K562 (cell line): ENCODE measurements at regions not wholly inside any gene's neighbourhood (a gene's known extent, or its start where the extent isn't known, plus 50 kb on each side); places are given as distances from the start of the nearest gene placed in this dataset.

Source experiments
- CBFA2T2 ChIP-seq: fragments of 450-650 bp; conservative IDR thresholded peaks from 2 replicates; pipeline ENCODE4 v1.6.1; 2017; ENCODE audit warnings: mild to moderate bottlenecking
- ERF ChIP-seq: fragments of 450-650 bp; formaldehyde crosslinking; IDR thresholded peaks from 2 replicates; pipeline ENCODE4 v1.4.0; 2020; ENCODE audit warnings: mild to moderate bottlenecking, mixed read lengths
- KAT8 ChIP-seq: fragments of 450-650 bp; IDR thresholded peaks from 2 replicates; pipeline ENCODE4 v1.6.1; 2016; ENCODE audit warnings: low read depth, mild to moderate bottlenecking
- KLF16 ChIP-seq: IDR thresholded peaks from 2 replicates; pipeline ENCODE4 v1.6.1; 2016; ENCODE audit warnings: antibody characterized with exemption
- L3MBTL2 ChIP-seq: fragments of 450-650 bp; IDR thresholded peaks from 2 replicates; pipeline ENCODE4 v1.6.1; 2016; ENCODE audit warnings: mild to moderate bottlenecking, moderate library complexity
- RCOR1 ChIP-seq, 2 experiments: IDR thresholded peaks; 2 replicates each; pipeline ENCODE4 v1.6.1; 2012; ENCODE audit warnings: low read depth in 2 of 2, low read length in 2 of 2, borderline replicate concordance in 1 of 2, improper control_type of control experiment in 1 of 2
- SP2 ChIP-seq: IDR thresholded peaks from 2 replicates; pipeline ENCODE4 v1.6.1; 2011; ENCODE audit warnings: mild to moderate bottlenecking, low read depth, low read length, moderate library complexity; ENCODE audit not compliant: poor library complexity, severe bottlenecking; ENCODE audit errors: extremely low read depth
- STAT5B ChIP-seq: fragments of 250-450 bp; sonication (Bioruptor Pico); IDR thresholded peaks from 2 replicates; pipeline ENCODE4 v1.8.0; 2021; ENCODE audit warnings: mild to moderate bottlenecking, inconsistent platforms
- SUPT5H ChIP-seq: fragments of 450-650 bp; IDR thresholded peaks from 2 replicates; pipeline ENCODE4 v1.6.1; 2016
- ZZZ3 ChIP-seq: fragments of 450-650 bp; IDR thresholded peaks from 2 replicates; pipeline ENCODE4 v1.6.1; 2016; ENCODE audit warnings: antibody characterized with exemption, mild to moderate bottlenecking, moderate library complexity
- TF ChIP-seq, protein P1 (sequence below): sonication (generic); formaldehyde crosslinking; IDR thresholded peaks from 2 replicates; pipeline ENCODE4 v1.9.0; 2022; ENCODE audit warnings: mild to moderate bottlenecking, missing genetic modification reagents
- TF ChIP-seq, protein P2 (sequence below): fragments of 250-450 bp; sonication (Bioruptor Pico); IDR thresholded peaks from 2 replicates; pipeline ENCODE4 v1.4.0; 2020; ENCODE audit warnings: mild to moderate bottlenecking, moderate library complexity
- TF ChIP-seq, protein P3 (sequence below), 2 experiments: fragments of 250-450 bp in 1 of 2; fragments of 450-650 bp in 1 of 2; sonication (Bioruptor Pico) in 1 of 2; IDR thresholded peaks; 2 replicates each; pipeline versions ENCODE4 v1.6.1 to v1.8.0; 2016 to 2021; ENCODE audit warnings: mild to moderate bottlenecking in 2 of 2, moderate library complexity in 2 of 2, missing compliant biosample characterization in 1 of 2, missing genetic modification characterization in 1 of 2
- TF ChIP-seq, protein P4 (sequence below): sonication (generic); formaldehyde crosslinking; IDR thresholded peaks from 2 replicates; pipeline ENCODE4 v1.8.0; 2022; ENCODE audit warnings: missing genetic modification reagents, mild to moderate bottlenecking, borderline replicate concordance

DNA sequence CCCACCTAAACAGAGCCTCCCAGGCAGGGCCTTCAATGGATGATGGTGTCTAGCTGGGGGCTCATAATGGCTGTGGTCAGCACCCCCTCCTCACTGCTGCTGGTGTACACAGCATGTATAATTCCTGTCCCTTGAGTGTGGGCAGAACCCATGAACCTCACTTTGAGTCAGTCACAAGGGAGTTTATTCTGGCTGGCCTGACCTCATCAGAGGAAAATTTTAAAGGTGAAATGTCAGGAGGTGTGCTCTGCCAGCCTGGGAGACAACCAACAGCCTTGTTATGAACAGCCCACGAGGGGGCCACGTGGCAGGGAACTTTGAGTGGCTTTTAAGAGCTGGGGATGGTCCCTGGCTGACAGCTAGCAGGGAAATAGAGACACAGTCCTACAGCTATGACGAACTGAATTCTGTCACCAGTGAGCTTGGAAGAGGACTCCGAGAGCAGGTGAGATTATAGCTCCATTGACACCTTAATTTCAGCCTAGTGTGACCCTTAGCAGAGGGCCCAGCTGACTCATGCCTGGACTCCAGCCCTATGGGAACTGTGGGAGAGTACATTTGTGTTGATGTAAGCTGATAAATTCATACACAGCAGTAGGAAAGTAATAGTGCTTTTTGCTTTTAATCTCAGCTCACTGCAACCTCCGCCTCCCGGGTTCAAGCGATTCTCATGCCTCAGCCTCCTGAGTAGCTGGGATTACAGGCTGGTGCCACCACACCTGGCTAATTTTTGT, 73.5 kb upstream of the RUNX3 start (continued):
- no peak for TF ChIP-seq SP2
- TF ChIP-seq KAT8 = no peak
- TF ChIP-seq, protein P1, sequence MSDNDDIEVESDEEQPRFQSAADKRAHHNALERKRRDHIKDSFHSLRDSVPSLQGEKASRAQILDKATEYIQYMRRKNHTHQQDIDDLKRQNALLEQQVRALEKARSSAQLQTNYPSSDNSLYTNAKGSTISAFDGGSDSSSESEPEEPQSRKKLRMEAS (CRISPR knock-in tag) = peak; percentile 45; the same call in 1 of the 2 replicates
- peak; percentile 33; the same call in 1 of the 2 replicates for TF ChIP-seq L3MBTL2
- TF ChIP-seq ZZZ3 = no peak
- TF ChIP-seq CBFA2T2 = no peak
- TF ChIP-seq SUPT5H = no peak
- TF ChIP-seq, protein P2, sequence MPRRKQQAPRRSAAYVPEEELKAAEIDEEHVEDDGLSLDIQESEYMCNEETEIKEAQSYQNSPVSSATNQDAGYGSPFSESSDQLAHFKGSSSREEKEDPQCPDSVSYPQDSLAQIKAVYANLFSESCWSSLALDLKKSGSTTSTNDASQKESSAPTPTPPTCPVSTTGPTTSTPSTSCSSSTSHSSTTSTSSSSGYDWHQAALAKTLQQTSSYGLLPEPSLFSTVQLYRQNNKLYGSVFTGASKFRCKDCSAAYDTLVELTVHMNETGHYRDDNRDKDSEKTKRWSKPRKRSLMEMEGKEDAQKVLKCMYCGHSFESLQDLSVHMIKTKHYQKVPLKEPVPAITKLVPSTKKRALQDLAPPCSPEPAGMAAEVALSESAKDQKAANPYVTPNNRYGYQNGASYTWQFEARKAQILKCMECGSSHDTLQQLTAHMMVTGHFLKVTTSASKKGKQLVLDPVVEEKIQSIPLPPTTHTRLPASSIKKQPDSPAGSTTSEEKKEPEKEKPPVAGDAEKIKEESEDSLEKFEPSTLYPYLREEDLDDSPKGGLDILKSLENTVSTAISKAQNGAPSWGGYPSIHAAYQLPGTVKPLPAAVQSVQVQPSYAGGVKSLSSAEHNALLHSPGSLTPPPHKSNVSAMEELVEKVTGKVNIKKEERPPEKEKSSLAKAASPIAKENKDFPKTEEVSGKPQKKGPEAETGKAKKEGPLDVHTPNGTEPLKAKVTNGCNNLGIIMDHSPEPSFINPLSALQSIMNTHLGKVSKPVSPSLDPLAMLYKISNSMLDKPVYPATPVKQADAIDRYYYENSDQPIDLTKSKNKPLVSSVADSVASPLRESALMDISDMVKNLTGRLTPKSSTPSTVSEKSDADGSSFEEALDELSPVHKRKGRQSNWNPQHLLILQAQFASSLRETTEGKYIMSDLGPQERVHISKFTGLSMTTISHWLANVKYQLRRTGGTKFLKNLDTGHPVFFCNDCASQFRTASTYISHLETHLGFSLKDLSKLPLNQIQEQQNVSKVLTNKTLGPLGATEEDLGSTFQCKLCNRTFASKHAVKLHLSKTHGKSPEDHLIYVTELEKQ (CRISPR knock-in tag) = no peak
- TF ChIP-seq KLF16 = no peak
- no peak for TF ChIP-seq ERF (CRISPR knock-in tag)
- TF ChIP-seq STAT5B = no peak
- TF ChIP-seq, protein P3, sequence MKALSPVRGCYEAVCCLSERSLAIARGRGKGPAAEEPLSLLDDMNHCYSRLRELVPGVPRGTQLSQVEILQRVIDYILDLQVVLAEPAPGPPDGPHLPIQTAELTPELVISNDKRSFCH (CRISPR knock-in tag; IDR thresholded peaks at IDR 0.05) = no peak
- TF ChIP-seq, protein P3 (tag; IDR thresholded peaks at IDR 0.05) = no peak
- no peak for TF ChIP-seq RCOR1 (IDR thresholded peaks at IDR 0.05; ENCODE audit: borderline replicate concordance in 1 of 2, low read depth in 2 of 2, low read length in 2 of 2)
- TF ChIP-seq, protein P4, sequence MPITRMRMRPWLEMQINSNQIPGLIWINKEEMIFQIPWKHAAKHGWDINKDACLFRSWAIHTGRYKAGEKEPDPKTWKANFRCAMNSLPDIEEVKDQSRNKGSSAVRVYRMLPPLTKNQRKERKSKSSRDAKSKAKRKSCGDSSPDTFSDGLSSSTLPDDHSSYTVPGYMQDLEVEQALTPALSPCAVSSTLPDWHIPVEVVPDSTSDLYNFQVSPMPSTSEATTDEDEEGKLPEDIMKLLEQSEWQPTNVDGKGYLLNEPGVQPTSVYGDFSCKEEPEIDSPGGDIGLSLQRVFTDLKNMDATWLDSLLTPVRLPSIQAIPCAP = no peak
